ENCODE measurements at regions not wholly inside any gene's neighbourhood (a gene's known extent, or its start where the extent isn't known, plus 50 kb on each side); places are given as distances from the start of the nearest gene placed in this dataset.

- TF ChIP-seq, protein P1, sequence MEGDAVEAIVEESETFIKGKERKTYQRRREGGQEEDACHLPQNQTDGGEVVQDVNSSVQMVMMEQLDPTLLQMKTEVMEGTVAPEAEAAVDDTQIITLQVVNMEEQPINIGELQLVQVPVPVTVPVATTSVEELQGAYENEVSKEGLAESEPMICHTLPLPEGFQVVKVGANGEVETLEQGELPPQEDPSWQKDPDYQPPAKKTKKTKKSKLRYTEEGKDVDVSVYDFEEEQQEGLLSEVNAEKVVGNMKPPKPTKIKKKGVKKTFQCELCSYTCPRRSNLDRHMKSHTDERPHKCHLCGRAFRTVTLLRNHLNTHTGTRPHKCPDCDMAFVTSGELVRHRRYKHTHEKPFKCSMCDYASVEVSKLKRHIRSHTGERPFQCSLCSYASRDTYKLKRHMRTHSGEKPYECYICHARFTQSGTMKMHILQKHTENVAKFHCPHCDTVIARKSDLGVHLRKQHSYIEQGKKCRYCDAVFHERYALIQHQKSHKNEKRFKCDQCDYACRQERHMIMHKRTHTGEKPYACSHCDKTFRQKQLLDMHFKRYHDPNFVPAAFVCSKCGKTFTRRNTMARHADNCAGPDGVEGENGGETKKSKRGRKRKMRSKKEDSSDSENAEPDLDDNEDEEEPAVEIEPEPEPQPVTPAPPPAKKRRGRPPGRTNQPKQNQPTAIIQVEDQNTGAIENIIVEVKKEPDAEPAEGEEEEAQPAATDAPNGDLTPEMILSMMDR (IDR thresholded peaks at IDR 0.05) = no peak
- TF ChIP-seq POLR2A (IDR thresholded peaks at IDR 0.05) = no peak
Observed at GRCh38 chr13:53631511-53631910, 602.9 kb downstream of the OLFM4 start.
